Tibial nerve (tissue), 4 donors: ENCODE measurements at regions not wholly inside any gene's neighbourhood (a gene's known extent, or its start where the extent isn't known, plus 50 kb on each side); places are given as distances from the start of the nearest gene placed in this dataset.

Experiments used
- EP300 ChIP-seq, 2 donors: sonication (generic); formaldehyde crosslinking; IDR thresholded peaks; one replicate each; pipeline ENCODE4 v1.6.1; 2017; ENCODE audit warnings: antibody characterized with exemption in 2 of 2, mild to moderate bottlenecking in 1 of 2
- POLR2A ChIP-seq, 2 donors: fragments of 450-650 bp; IDR thresholded peaks; one replicate each; pipeline ENCODE4 v1.6.1; 2017; ENCODE audit warnings: antibody characterized with exemption in 2 of 2, mild to moderate bottlenecking in 2 of 2, moderate library complexity in 2 of 2
- TF ChIP-seq, protein P1 (sequence below), 5 experiments: fragments of 200-600 bp in 3 of 5; fragments of 450-650 bp in 2 of 5; sonication (generic) in 3 of 5; IDR thresholded peaks; one replicate each; pipeline ENCODE4 v1.5.1; 2016 to 2019; ENCODE audit warnings: antibody characterized with exemption in 5 of 5, mild to moderate bottlenecking in 3 of 5, moderate library complexity in 2 of 5

DNA sequence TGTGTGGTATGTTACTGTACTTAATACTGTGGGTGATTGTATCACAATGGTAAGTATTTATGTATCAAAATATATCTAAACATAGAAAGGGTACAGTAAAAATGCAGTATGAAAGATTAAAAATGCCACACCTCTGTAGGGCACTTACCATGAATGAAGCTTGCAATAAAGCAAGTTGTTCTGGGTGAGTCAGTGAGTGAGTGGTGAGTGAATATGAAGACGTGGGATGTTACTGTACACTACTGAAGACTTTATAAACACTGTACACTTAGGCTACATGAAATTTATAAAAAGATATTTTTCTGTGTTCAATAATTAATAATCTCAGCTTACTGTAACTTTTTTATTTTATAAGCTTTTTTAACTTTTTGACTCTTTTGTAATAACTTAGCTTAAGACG lies 1162.4 kb upstream of the NRXN1 start:
- TF ChIP-seq POLR2A (IDR thresholded peaks at IDR 0.05): no peak
- TF ChIP-seq, protein P1, sequence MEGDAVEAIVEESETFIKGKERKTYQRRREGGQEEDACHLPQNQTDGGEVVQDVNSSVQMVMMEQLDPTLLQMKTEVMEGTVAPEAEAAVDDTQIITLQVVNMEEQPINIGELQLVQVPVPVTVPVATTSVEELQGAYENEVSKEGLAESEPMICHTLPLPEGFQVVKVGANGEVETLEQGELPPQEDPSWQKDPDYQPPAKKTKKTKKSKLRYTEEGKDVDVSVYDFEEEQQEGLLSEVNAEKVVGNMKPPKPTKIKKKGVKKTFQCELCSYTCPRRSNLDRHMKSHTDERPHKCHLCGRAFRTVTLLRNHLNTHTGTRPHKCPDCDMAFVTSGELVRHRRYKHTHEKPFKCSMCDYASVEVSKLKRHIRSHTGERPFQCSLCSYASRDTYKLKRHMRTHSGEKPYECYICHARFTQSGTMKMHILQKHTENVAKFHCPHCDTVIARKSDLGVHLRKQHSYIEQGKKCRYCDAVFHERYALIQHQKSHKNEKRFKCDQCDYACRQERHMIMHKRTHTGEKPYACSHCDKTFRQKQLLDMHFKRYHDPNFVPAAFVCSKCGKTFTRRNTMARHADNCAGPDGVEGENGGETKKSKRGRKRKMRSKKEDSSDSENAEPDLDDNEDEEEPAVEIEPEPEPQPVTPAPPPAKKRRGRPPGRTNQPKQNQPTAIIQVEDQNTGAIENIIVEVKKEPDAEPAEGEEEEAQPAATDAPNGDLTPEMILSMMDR (IDR thresholded peaks at IDR 0.05): no peak
- no peak for TF ChIP-seq EP300 (IDR thresholded peaks at IDR 0.05)
